ENCODE measurements at regions not wholly inside any gene's neighbourhood (a gene's known extent, or its start where the extent isn't known, plus 50 kb on each side); places are given as distances from the start of the nearest gene placed in this dataset.

DNA sequence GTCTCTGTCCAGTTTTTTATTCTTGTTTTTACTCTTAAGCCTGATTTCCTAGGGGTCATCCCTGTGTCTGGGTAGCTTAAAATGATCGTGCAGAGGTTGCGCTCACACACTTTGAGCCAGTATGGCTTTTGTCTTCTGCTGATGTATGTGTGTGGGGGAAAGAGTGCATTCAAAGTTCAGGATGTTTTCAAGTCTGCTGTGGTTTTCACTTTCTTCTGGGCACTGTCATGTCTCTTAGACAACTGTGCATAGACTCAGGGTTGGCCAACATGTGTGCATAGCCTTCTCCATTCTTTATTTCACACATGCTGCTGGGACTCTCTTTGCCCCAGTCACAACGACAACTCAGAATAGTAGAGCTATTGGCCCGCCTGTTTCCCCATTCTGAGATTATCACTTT, 139.1 kb downstream of the WNT7A start:
- TF ChIP-seq, protein P1, sequence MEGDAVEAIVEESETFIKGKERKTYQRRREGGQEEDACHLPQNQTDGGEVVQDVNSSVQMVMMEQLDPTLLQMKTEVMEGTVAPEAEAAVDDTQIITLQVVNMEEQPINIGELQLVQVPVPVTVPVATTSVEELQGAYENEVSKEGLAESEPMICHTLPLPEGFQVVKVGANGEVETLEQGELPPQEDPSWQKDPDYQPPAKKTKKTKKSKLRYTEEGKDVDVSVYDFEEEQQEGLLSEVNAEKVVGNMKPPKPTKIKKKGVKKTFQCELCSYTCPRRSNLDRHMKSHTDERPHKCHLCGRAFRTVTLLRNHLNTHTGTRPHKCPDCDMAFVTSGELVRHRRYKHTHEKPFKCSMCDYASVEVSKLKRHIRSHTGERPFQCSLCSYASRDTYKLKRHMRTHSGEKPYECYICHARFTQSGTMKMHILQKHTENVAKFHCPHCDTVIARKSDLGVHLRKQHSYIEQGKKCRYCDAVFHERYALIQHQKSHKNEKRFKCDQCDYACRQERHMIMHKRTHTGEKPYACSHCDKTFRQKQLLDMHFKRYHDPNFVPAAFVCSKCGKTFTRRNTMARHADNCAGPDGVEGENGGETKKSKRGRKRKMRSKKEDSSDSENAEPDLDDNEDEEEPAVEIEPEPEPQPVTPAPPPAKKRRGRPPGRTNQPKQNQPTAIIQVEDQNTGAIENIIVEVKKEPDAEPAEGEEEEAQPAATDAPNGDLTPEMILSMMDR (IDR thresholded peaks at IDR 0.05) = no peak
- no peak for TF ChIP-seq POLR2A (IDR thresholded peaks at IDR 0.05)
